GM21390 (cell line): ENCODE measurements at regions not wholly inside any gene's neighbourhood (a gene's known extent, or its start where the extent isn't known, plus 50 kb on each side); places are given as distances from the start of the nearest gene placed in this dataset.
A peak's percentile ranks its signal among the peaks of the same experiment; 100 is the strongest.

ENCODE experiments used
- ATAC-seq: cut with Tn5 transposase; IDR thresholded peaks from one replicate; pipeline ENCODE4 v1.9.1; 2021; ENCODE audit not compliant: unreplicated experiment

DNA sequence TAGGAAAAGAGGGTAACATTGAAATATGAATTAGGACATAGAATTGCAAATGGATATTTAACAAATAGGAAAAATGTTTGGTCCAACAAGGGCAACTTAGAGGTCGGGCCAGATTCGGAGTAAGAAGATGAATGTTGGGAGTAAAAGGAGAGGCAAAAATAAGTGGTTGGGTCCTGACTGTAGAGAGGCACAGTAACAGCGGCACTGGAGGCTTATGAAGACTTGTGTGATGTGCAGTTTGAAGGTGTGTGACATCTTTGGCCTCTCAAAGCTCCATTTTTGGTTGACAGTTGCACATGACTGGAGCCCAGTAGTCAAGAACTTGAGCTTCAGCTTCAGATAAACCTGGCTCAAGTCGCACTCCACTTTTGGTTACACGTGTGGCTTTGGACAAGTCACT lies 109.9 kb upstream of the PAXBP1 start:
- no peak for ATAC-seq

DNA sequence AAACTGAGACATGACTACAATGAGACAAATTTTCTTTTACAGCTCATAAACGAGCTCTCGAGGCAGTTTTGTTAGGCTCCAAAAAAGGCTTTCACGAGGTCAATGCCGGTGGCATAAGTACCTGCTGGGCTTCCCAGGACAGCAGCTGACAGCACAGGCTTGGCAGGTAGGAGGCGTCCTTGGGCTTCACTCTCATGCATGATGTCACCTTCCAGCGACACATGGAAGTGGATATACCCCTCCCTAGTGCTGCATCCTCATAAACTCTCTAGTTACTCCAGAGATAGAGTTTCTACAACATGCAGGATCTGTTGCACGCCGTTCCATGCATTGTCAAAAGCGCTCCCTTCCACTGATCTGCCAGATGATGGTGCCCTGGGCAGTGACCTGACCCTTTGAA lies 112.5 kb upstream of the PAXBP1 start:
- no peak for ATAC-seq

DNA sequence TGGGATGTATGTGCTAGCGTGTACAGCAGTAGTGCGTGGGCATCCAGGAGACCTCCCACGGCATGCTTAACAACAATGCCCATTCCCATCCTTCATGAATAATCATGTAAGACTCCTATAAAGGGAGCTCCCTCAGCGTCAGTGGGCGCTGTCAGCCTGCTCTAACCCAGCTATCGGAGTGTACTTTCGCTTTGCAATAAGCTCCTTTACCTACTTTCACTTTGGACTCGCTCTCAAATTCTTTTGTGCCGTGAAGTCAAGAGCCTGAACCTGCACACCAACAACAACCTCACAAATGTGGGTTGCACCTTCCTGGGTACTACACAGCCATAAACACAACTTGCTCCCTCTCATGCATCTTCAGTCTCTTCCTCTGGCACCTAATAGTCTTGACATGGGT lies 114.8 kb upstream of the PAXBP1 start:
- ATAC-seq, result no peak

DNA sequence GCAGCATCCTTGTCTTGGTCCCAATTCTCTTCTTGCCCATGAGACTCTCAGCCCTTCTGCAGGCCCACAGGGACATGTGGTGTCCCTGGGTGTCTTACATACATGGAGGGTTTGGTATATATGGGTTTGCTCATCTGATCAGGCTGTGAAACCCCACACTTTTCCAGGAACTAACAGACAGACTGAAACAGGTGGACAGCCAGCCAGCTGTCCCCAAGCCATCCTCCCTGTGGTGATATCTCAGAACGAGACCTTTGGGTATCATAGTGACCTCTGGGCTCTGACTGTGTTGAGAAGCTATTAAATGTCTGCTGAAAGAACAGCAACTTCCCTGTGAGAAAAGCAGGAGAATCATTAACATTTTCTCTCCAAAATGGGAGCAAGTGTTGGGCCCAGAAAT lies 115.5 kb upstream of the PAXBP1 start:
- ATAC-seq, result no peak

DNA sequence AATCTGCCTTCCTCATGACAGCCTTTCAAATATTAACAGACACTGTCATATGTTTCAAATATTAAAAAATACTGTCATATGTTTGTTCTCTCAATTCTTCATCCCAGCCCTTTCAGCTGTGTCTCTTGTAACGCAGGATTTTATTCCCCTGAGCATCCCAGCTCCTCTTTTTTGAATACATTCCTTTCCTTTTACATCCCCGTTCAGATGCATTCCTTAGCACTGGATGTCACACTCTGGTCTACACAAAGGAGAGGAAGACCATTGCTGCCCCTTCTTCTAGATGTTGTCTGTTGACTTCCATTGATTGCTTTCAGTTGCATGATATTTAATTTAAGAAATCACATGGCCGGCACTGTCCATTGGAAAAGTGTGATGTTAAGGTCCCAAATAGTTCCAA lies 117.4 kb upstream of the PAXBP1 start:
- no peak for ATAC-seq

DNA sequence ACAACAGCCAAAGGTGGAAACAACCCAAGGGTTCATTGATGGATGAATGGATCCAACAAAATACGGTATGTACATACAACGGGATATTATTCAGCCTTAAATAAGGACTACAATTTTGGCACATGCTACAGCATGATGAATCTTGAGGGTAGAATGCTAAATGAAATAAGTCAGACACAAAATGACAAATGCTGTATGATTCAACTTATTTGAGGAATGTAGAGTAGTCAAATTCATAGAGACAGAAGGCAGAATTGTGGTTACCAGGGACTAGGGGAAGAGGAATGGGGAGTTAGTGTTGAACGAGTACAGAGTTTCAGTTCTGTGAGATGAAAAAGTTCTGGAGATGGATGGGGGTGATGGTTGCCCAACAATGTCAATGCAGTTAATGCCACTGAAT lies 118.0 kb upstream of the PAXBP1 start:
- ATAC-seq, result no peak

DNA sequence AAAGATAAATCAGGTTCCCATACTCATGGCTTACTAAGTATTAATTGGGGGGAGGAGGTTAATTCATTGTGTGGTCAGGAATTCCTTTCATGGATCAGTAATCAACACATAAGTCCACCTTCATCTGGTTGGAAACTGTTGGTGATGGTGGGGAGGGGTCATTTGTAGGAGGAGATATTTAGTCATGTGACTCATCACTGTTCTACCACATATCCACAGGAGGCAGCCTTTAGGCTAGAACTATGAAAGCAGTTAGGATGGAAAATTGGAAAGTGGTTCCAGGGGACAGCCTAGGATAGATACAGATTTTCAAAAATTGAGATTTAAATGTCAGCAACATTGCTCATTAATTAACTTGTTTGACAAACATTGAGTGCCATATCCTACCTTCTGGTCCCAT lies 122.8 kb upstream of the PAXBP1 start:
- ATAC-seq, result no peak

DNA sequence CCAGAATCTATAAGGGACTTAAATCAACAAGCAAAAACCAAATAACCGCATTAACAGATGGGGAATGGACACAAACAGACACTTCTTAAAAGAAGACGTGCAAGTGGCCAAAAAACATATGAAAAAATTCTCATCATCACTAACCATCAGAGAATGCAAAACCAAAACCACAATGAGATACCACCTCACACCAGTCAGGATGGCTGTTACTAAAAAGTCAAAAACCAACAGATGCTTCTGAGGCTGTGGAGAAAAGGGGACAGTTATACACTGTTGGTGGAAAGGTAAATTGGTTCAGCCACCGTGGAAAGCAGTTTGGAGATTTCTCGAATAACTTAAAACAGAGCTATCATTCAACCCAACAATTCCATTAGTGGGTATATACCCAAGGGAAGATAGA lies 124.9 kb upstream of the OLIG2 start:
- ATAC-seq, result no peak

DNA sequence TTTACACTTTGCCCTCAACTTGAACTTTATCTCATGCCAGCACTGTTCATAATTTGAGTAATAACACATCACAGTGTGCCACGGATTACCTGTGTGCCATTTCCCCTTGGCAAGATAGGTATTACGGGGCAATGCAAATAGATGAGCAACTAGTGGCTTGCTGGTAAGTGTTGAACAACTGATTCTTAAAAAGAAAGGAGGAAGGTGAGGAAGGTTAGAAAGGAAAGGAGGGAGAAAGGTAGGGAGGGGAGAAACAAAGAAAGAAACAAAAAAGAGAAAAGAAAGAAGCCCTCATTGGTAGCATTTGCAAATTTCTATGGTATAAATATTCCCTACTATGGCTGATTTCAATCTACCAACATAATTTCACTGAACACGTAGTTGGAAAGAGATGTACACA lies 118.2 kb upstream of the OLIG2 start:
- no peak for ATAC-seq

DNA sequence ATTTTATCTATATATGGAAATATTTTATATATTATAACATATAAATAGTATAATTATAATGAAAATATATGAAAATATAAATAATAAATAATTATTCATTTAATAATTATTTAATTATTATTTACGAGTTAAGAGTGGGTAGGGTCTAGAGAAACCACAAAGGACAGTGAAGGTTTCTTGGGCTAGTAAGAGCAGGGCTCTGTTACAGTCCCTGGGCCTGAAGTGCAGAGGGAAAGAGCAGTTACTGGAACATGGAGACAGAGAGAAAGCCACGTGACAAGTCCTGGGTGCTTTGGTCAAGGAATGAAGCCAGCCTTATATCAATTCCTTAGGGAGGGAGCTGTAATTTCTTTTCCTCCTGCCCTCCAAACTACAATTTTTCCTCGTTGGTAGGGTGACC lies 117.2 kb upstream of the OLIG2 start:
- ATAC-seq, result no peak

DNA sequence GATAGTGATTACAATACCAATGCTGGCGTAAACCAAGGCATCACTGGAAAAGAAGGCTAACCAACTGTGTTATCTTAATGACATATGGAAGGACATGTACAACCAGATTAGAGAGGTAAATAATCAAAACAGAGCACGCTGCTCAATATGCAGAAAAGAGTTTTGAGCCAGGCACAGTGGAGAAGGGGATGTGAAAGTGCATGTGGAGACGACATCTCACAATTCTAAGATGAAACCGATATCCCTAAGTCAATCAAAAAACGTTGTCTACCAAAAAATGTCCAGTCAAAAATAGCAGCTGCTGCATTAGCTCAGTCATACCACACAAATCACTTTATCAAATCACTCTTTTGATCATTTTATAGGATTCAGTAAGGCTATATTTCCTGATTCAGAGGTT lies 116.3 kb upstream of the OLIG2 start:
- no peak for ATAC-seq

DNA sequence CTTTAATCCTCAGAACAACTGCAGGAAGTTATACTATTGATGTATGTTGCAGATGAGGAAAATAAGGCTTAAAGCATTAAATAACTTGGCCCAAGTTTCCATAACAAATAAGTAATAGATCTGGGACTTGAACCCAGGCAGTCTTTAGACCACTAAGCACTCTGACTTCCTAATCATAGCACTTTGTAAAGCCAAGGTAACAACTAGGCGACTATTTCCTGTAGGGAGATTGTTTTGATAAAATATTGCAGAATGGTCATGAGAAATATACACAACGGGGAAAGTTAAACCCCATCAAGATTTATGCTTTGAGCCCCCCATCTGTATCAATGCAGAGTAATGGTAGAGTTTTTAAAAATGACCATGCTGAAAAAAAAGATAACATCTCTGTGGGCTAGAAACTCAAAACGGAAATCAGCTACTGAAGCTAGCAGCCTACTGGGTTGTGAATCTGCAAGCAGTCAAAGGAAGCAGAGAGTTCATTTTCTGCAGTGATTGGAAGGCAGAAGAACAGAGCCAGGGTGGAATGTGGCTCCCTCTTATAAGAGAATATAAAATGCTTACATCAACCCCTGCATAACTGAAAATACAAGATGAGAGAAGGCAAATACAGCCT lies 111.2 kb upstream of the OLIG2 start:
- ATAC-seq, result no peak

DNA sequence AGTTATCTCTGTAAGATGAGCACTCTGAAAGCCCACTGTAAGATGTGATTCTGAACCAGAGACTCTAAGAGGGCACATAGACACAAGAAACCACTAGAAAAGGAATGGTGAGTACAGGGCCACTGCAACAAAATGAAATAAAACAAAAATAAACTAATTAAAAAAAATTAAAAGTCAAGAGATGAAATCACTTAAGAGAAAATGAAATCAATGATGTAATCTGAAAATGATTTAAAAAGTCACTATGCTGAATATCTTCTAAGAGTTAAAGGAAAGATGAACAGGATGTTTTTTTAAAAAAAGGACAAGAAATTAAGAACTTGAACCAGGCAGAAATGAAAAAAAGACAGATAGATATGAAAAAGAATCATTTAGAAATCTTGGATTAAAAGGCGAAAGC lies 110.6 kb upstream of the OLIG2 start:
- no peak for ATAC-seq

DNA sequence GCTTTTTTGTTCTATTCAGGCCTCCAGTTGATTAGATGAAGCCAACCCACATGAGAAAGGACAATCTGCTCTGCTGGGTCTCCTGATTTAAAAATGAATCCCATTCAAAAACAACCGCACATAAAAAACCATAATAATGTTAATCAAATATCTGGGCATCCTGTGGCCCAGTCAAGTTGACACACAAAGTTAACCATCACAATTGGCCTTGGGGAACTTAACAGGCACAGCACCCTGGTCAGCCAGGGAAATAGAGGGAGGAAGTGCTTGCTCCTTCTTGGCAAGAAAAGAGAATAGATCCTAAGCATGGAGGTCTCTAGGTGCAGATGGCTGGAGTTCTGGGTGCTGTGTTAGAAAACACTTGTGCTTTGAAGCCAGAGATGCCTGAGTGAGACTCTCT lies 109.6 kb upstream of the OLIG2 start:
- no peak for ATAC-seq

DNA sequence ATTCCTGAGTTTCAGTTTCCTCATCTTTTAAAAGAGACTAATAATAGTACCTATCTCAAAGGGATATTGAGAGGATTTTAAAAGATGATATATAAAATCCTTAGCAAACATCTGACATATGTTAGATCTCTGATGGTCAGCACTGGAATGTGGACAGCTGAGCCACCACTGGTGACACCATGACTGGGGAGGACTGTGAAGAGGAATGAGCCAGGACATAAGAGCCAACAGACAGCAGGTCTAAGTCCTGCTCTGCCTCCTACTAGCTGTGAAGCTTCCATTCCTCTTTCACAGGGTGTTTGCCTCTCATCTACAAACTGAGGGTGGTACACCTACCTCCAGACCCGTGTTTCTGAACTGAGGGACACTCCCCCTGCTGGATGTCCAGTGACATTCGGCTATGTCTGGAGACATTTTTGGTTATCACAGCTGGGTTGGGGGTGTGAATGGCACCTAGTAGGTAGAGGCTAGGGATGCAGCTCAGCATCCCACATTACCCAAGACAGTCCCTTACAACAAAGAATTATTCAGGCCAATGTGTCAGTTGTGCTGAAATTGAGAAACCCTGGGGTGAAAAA lies 109.1 kb upstream of the OLIG2 start:
- ATAC-seq, result no peak

DNA sequence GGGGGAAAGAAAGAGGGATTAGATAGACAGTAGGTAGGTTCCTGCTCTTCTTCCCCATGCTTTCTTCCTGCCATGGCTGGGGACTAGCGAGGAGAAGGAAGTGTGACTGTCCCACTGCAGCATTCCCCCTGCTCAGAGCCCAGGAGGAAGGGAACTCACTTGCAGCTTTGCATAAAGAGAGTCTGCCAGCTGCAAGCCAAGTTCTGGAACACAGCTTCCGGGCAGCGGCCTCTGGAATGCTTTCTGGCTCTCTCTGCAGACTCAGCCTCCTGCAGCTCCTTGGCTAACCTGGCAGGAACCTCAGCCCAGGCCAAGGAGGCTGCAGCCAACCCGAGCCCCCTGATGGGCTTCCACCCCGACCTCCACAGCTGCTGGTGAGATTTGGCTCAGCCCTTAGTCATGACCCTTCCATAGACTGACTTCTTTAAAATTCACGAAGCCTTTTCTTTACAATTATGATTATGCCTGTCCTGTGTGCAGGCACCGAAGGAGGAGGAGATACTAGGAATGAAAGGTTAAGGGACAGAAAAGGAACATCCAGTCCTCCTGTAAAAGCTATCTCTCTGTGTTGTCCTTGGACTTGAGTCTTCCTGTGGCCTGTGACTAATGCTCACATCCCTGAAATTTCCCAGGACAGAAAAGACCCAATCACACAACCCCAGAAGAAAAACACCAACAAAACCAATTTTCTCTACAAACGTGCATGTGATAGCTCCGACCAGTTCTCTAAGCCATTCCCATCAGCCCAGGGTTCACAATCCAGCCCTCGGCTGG lies 108.2 kb upstream of the OLIG2 start:
- ATAC-seq, result no peak

DNA sequence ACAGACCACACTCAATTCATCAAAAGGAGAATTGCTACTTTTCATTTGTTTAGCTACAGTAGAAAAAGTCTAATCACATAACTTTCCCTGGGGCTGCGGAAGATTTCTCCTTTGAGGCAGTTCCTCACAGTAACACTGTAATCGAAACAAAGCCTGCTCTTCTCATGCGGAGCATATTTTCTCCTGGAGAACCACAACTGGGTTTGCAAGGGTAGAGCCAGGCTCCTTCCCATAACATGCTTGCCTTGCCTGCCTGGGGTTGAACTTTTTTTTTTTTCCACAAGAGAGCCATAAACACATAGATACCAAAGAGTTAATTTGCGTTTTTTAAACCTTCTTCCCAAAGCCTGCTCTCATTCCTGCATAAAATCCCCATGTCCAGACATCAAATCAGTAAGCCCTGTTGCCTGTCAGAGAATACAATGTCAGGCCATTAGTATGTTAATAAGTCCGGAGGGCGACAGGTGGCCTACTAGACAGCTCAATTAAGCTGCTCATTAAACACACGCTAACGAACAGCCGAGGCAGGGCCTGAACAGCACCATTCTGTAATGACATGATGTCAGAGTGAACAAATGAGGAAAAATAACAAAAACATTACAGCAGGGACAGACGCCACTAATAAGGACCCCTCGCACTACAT lies 107.1 kb upstream of the OLIG2 start:
- ATAC-seq, result no peak

DNA sequence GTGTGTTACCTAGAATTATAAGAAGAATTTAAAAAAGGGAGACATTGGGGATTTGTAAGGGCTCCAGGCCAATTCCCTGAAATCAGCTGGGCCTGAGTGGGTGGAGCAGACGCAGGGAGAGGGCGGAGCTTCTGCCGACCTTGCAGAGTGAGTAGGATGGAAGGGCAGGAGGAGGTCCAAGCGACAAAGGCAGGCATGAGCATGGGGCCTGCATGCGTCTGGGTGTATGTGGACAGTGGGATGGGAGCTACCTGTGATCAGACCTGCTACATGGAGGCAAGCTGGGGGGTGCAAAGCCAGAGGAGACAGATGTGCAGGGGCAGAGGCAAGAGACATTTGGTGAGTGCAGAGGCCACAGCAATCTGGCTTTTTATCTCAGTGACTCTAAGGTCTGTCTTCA lies 105.3 kb upstream of the OLIG2 start:
- no peak for ATAC-seq

DNA sequence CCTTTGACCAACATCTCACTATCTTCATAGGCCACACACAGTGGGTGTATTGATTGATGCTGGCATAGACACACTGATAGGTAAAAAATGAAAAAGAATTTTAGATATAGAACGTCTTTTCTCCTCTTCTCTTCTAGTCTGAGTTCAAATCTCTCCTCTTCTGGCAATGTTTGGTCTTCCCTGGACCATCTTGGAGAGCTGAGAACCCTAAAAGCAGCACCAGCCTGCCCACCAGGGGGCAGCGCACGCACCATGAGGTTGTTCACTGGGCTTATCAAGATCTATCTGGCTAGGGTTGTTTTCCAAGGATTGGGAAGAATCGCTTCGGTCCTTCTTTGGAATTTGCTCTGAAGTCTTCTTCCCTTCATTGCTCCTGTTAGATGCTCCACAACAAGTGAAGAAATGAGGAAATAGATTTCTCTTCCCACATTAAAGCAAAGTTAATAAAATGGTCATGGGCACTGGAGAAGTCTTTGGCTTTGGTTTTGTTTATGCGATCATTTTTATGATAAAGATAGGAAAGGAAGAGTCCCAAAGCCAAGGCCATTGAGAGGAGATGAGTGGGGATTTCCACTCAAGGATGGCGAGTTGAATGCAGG lies 104.0 kb upstream of the OLIG2 start:
- no peak for ATAC-seq

DNA sequence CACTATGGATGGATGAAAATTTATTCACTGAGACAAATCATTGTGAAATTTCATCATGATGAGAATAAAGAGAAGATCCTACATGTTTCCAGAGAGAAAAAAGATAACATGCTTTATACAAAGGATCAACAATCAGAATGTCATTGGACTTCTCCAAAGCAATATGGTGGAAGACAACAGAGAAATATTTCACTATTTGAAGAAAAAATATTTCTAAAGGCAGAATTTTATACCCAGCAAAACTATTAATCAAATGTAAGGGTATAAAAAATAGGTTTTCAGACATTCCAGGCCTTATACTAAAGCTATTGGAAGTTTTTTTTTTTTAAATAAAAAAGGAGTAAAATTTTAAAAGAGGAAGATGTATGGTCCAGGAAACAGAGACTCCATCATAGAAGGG lies 100.6 kb upstream of the OLIG2 start:
- no peak for ATAC-seq

DNA sequence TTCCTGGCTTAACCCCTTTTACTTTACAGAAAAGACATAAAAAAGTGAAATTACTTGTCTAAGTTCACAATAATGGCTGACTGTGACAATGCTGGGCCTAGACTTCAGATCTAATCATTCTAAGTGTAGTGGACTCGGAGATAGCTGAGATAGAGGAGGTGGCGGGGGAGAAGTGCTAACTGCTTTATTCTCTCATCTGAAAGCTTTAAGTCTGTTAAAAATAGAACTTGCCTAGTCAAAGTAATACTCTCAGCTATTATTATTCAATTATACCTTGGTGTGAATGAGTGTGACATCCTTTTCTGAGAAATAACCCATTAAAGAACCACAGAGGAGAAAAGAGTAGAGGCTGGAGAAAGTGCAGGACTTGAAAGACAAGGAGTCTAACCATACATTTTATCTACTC lies 96.1 kb upstream of the OLIG2 start:
- peak; percentile 64 for ATAC-seq

DNA sequence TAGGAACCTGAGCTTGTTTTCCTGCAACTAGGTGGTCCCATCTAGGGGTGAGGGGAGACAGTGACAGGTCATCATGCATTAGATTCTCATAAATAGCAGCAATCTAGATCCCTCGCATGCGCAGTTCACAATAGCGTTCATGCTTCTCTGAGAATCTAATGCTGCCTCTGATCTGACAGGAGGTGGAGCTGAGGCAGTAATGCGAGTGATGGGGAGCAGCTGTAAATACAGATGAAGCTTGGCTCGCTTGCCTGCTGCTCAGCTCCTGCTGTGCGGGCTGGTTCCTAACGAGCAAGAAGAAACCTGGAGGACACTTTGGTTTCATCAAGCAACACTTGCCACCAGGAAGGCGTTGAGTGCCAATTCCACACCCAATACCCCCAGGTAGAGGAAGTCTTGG lies 95.1 kb upstream of the OLIG2 start:
- no peak for ATAC-seq
